ENCODE measurements at regions not wholly inside any gene's neighbourhood (a gene's known extent, or its start where the extent isn't known, plus 50 kb on each side); places are given as distances from the start of the nearest gene placed in this dataset.

- Histone ChIP-seq H3K4me3 (ENCODE audit: low read length) (no peak overlapping the region), H3K9me3 (ENCODE audit: control insufficient read depth in 1 of 2, insufficient read depth in 1 of 2, low read length in 2 of 2) (no peaks in the 10 kb centered on the region), H3K4me1 (ENCODE audit: insufficient read depth, low read length) (no peaks in the 10 kb centered on the region), H3K27me3 (ENCODE audit: control insufficient read depth in 1 of 2, insufficient read depth in 2 of 2, low read length in 2 of 2) (no peaks in the 10 kb centered on the region), H3K27ac (ENCODE audit: low read depth in 1 of 2, low read length in 2 of 2) (no peak overlapping the region), H3K36me3 (ENCODE audit: insufficient read depth, low read length) (no peaks in the 10 kb centered on the region)
- no peaks in the 10 kb centered on the region for H3K36me3 Mint-ChIP-seq (ENCODE audit: low read depth)
- ChIA-PET POLR2A (no interaction called here), CTCF (interaction anchor here (1.0 kb wide), 1 partner anchor 13 kb away, joined by 3 read pairs; no protein-coding TSS in a partner anchor)
- no peaks in the 10 kb centered on the region for H3K4me1 Mint-ChIP-seq (ENCODE audit: low read depth)
- H3K4me3 Mint-ChIP-seq, result no peak overlapping the region
- ATAC-seq (ENCODE audit: poor library complexity), result no peak
- DNase-seq, result no peak
- intact Hi-C loops (cut with DNase I, micrococcal nuclease), result no loop called here
- TF ChIP-seq, protein P1, sequence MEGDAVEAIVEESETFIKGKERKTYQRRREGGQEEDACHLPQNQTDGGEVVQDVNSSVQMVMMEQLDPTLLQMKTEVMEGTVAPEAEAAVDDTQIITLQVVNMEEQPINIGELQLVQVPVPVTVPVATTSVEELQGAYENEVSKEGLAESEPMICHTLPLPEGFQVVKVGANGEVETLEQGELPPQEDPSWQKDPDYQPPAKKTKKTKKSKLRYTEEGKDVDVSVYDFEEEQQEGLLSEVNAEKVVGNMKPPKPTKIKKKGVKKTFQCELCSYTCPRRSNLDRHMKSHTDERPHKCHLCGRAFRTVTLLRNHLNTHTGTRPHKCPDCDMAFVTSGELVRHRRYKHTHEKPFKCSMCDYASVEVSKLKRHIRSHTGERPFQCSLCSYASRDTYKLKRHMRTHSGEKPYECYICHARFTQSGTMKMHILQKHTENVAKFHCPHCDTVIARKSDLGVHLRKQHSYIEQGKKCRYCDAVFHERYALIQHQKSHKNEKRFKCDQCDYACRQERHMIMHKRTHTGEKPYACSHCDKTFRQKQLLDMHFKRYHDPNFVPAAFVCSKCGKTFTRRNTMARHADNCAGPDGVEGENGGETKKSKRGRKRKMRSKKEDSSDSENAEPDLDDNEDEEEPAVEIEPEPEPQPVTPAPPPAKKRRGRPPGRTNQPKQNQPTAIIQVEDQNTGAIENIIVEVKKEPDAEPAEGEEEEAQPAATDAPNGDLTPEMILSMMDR (IDR thresholded peaks at IDR 0.05), result no peak
- no peaks in the 10 kb centered on the region for H3K9me3 Mint-ChIP-seq
- H3K27ac Mint-ChIP-seq, result no peak overlapping the region
- H3K27me3 Mint-ChIP-seq, result no peaks in the 10 kb centered on the region
Measured at GRCh38 chr4:104593019-104593418, 98.3 kb upstream of the CXXC4 start.

DNA sequence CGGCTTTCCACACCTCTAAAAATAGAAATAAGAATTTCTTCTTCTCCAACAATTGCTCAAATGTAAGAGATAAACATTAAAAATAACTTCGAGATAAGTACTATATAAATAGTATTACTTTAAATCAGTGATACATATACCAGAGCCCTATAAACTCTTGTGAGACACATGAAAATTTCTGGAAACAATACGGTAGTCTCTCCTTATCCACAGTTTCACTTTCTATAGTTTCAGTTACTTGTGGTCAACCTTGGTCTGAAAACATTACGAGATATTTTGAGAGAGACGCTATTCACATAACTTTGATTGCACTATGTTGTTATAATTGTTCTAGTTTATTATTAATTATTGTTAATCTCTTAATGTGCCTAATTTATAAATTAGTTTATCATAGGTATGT lies 101.5 kb upstream of the CXXC4 start:
- H3K4me1 ChIP-seq (ENCODE audit: insufficient read depth, low read length), result no peaks in the 10 kb centered on the region
- no peak overlapping the region for H3K27ac ChIP-seq (ENCODE audit: low read depth in 1 of 2, low read length in 2 of 2)
- Mint-ChIP-seq H3K36me3 (ENCODE audit: low read depth) (no peaks in the 10 kb centered on the region), H3K27me3 (no peaks in the 10 kb centered on the region), H3K4me1 (ENCODE audit: low read depth) (no peaks in the 10 kb centered on the region), H3K4me3 (no peak overlapping the region), H3K9me3 (no peaks in the 10 kb centered on the region), H3K27ac (no peak overlapping the region)
- CTCF ChIA-PET, result no interaction called here
- intact Hi-C loops (cut with DNase I, micrococcal nuclease), result no loop called here
- no peak overlapping the region for H3K4me3 ChIP-seq (ENCODE audit: low read length)
- no peaks in the 10 kb centered on the region for H3K36me3 ChIP-seq (ENCODE audit: insufficient read depth, low read length)
- POLR2A ChIA-PET, result no interaction called here
- H3K27me3 ChIP-seq (ENCODE audit: control insufficient read depth in 1 of 2, insufficient read depth in 2 of 2, low read length in 2 of 2), result no peaks in the 10 kb centered on the region
- no peaks in the 10 kb centered on the region for H3K9me3 ChIP-seq (ENCODE audit: control insufficient read depth in 1 of 2, insufficient read depth in 1 of 2, low read length in 2 of 2)
- TF ChIP-seq, protein P1 (IDR thresholded peaks at IDR 0.05), result no peak
- ATAC-seq (ENCODE audit: poor library complexity) (no peak), DNase-seq (no peak)

DNA sequence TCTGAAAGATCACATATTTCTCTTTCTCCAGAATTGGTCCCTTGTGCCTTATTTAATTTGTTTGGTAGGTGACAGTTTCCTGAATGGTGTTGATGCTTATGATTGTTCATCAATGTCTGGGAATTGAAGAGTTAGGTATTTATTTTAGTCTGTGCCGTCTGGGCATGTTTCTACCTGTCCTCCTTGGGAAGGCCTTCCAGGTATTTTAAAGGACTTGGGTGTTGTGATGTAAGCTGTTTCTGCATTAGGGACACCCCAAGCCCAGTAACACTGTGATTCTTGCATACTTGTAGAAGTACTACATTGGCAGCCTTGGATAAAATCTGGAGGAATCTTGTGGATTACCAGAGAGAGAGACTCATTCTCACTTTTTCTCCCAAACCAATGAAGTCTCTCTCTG lies 120.8 kb upstream of the CXXC4 start:
- Histone ChIP-seq H3K27ac (ENCODE audit: low read depth in 1 of 2, low read length in 2 of 2) (no peak overlapping the region), H3K4me3 (ENCODE audit: low read length) (no peak overlapping the region), H3K4me1 (ENCODE audit: insufficient read depth, low read length) (no peaks in the 10 kb centered on the region), H3K27me3 (ENCODE audit: control insufficient read depth in 1 of 2, insufficient read depth in 2 of 2, low read length in 2 of 2) (no peaks in the 10 kb centered on the region), H3K36me3 (ENCODE audit: insufficient read depth, low read length) (no peaks in the 10 kb centered on the region), H3K9me3 (ENCODE audit: control insufficient read depth in 1 of 2, insufficient read depth in 1 of 2, low read length in 2 of 2) (peaks cover 0 to 4% of the 10 kb centered on the region in 2 experiments)
- POLR2A ChIA-PET, result no interaction called here
- H3K9me3 Mint-ChIP-seq, result peaks cover 3% of the 10 kb centered on the region
- H3K4me1 Mint-ChIP-seq (ENCODE audit: low read depth), result no peaks in the 10 kb centered on the region
- TF ChIP-seq, protein P1 (IDR thresholded peaks at IDR 0.05), result no peak
- no peaks in the 10 kb centered on the region for H3K27me3 Mint-ChIP-seq
- intact Hi-C loops (cut with DNase I, micrococcal nuclease), result no loop called here
- no peak overlapping the region for H3K27ac Mint-ChIP-seq
- no peak overlapping the region for H3K4me3 Mint-ChIP-seq
- DNase-seq (no peak), ATAC-seq (ENCODE audit: poor library complexity) (no peak)
- CTCF ChIA-PET, result no interaction called here
- H3K36me3 Mint-ChIP-seq (ENCODE audit: low read depth), result no peaks in the 10 kb centered on the region

Measured in CD4-positive, alpha-beta T cell (primary cell).